Calu3 (cell line): ENCODE measurements at regions not wholly inside any gene's neighbourhood (a gene's known extent, or its start where the extent isn't known, plus 50 kb on each side); places are given as distances from the start of the nearest gene placed in this dataset.

Source experiments
- BruUV-seq: library from RNA; stranded (reverse); fragments of 400-500 nt; replicated peaks from 2 replicates; lab custom pipeline; 2021; lab: Mats Ljungman, UMichigan
- CTCF ChIA-PET: fragments of 300-600 bp; sonication (Branson Sonifier 250); formaldehyde crosslinking; loops from one replicate; lab custom pipeline; 2022; ENCODE audit warnings: antibody characterized with exemption; lab: Charles Lee
- DNase-seq: peaks from one replicate; pipeline ENCODE4 v3.0.0; 2022
- H3K27ac Mint-ChIP-seq: one replicate; pipeline ENCODE4 v1.8.0; 2022; ENCODE audit warnings: mixed read lengths; ENCODE audit not compliant: unreplicated experiment
- H3K27me3 Mint-ChIP-seq: one replicate; pipeline ENCODE4 v1.8.0; 2022; ENCODE audit warnings: mixed read lengths; ENCODE audit not compliant: unreplicated experiment
- H3K36me3 Mint-ChIP-seq: one replicate; pipeline ENCODE4 v1.8.0; 2022; ENCODE audit warnings: mild to moderate bottlenecking, moderate library complexity, mixed read lengths; ENCODE audit not compliant: insufficient read depth, unreplicated experiment
- H3K4me1 Mint-ChIP-seq: one replicate; pipeline ENCODE4 v1.8.0; 2022; ENCODE audit warnings: mild to moderate bottlenecking, low read depth, mixed read lengths; ENCODE audit not compliant: unreplicated experiment
- H3K4me3 Mint-ChIP-seq: one replicate; pipeline ENCODE4 v1.8.0; 2022; ENCODE audit warnings: mild to moderate bottlenecking, low read depth, moderate library complexity, mixed read lengths; ENCODE audit not compliant: unreplicated experiment
- H3K9me3 Mint-ChIP-seq: one replicate; pipeline ENCODE4 v1.8.0; 2022; ENCODE audit warnings: low read depth, mixed read lengths; ENCODE audit not compliant: unreplicated experiment
- intact Hi-C: fragments of 100-400 bp; cut with micrococcal nuclease; formaldehyde crosslinking; loops from one replicate; pipeline ENCODE4 v1.10.0; 2022; ENCODE audit not compliant: unreplicated experiment
- TF ChIP-seq, protein P1 (sequence below): fragments of 200-600 bp; IDR thresholded peaks from one replicate; pipeline ENCODE4 v1.8.0; 2022; ENCODE audit warnings: antibody characterized with exemption; ENCODE audit not compliant: unreplicated experiment

- Mint-ChIP-seq H3K36me3 (no peaks in the 10 kb centered on the region), H3K27me3 (no peaks in the 10 kb centered on the region), H3K4me3 (no peak overlapping the region), H3K4me1 (no peaks in the 10 kb centered on the region), H3K9me3 (no peaks in the 10 kb centered on the region), H3K27ac (no peak overlapping the region)
- intact Hi-C loops = no loop called here
- TF ChIP-seq, protein P1, sequence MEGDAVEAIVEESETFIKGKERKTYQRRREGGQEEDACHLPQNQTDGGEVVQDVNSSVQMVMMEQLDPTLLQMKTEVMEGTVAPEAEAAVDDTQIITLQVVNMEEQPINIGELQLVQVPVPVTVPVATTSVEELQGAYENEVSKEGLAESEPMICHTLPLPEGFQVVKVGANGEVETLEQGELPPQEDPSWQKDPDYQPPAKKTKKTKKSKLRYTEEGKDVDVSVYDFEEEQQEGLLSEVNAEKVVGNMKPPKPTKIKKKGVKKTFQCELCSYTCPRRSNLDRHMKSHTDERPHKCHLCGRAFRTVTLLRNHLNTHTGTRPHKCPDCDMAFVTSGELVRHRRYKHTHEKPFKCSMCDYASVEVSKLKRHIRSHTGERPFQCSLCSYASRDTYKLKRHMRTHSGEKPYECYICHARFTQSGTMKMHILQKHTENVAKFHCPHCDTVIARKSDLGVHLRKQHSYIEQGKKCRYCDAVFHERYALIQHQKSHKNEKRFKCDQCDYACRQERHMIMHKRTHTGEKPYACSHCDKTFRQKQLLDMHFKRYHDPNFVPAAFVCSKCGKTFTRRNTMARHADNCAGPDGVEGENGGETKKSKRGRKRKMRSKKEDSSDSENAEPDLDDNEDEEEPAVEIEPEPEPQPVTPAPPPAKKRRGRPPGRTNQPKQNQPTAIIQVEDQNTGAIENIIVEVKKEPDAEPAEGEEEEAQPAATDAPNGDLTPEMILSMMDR = no peak
- BruUV-seq = no TSS peak
- no peak for DNase-seq
- CTCF ChIA-PET = no interaction called here
Measured at GRCh38 chr13:83214452-83214851, 667.8 kb downstream of the SLITRK1 start.

DNA sequence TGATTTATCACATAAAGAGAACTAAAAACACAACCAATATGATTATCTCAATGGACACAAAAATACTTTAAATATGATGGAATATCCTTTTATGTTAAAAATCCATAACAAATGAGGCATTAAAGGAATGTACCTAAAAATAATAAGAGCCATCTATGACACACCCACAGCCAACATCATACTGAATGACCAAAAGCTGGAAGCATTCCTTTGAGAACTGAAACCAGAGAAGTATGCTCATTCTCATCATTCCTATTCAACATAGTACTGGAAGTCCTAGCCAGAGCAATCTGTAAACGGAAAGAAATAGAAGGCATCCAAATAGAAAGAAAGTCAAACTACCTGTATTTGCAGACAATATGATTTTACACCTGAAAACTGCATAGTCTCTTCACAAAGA, 671.0 kb downstream of the SLITRK1 start:
- intact Hi-C loops = no loop called here
- TF ChIP-seq, protein P1 = no peak
- no peaks in the 10 kb centered on the region for H3K36me3 Mint-ChIP-seq
- H3K4me1 Mint-ChIP-seq = no peaks in the 10 kb centered on the region
- H3K27ac Mint-ChIP-seq = no peak overlapping the region
- no peak for DNase-seq
- H3K27me3 Mint-ChIP-seq = no peaks in the 10 kb centered on the region
- BruUV-seq = no TSS peak
- H3K4me3 Mint-ChIP-seq = no peak overlapping the region
- no peaks in the 10 kb centered on the region for H3K9me3 Mint-ChIP-seq
- CTCF ChIA-PET = no interaction called here

GRCh38 chr13:83204886-83205285, 677.4 kb downstream of the SLITRK1 start:
- H3K27ac Mint-ChIP-seq = no peak overlapping the region
- BruUV-seq = no TSS peak
- TF ChIP-seq, protein P1 = no peak
- H3K27me3 Mint-ChIP-seq = no peaks in the 10 kb centered on the region
- H3K9me3 Mint-ChIP-seq = no peaks in the 10 kb centered on the region
- H3K36me3 Mint-ChIP-seq = no peaks in the 10 kb centered on the region
- CTCF ChIA-PET = no interaction called here
- no peak for DNase-seq
- no peaks in the 10 kb centered on the region for H3K4me1 Mint-ChIP-seq
- H3K4me3 Mint-ChIP-seq = no peak overlapping the region
- intact Hi-C loops = no loop called here

DNA sequence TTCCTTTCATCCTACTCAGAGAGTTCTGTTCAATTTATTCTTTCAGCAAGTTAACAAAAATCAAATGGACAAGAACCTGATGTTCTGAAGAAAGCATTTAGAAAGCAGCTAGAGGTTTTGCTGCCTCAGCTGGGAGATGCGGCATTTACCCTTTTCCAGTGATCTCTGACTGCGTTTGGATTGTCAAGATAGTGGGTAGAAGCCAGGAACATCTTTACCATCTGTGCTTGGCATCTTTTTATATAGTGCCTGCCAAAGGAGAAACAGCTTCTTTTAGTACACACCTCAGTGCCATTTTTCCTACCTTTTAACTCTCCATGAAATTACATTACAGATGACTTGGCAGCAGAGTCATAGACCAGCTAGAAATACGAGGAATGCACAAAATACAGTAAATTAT, 680.8 kb downstream of the SLITRK1 start:
- no peaks in the 10 kb centered on the region for H3K36me3 Mint-ChIP-seq
- TF ChIP-seq, protein P1 = no peak
- no peak overlapping the region for H3K27ac Mint-ChIP-seq
- intact Hi-C loops = no loop called here
- H3K4me3 Mint-ChIP-seq = no peak overlapping the region
- H3K4me1 Mint-ChIP-seq = no peaks in the 10 kb centered on the region
- BruUV-seq = no TSS peak
- CTCF ChIA-PET = no interaction called here
- H3K9me3 Mint-ChIP-seq = no peaks in the 10 kb centered on the region
- no peak for DNase-seq
- no peaks in the 10 kb centered on the region for H3K27me3 Mint-ChIP-seq
